ENCODE measurements at regions not wholly inside any gene's neighbourhood (a gene's known extent, or its start where the extent isn't known, plus 50 kb on each side); places are given as distances from the start of the nearest gene placed in this dataset.

GRCh38 chr4:62549601-62550000 is 1349.5 kb downstream of the ADGRL3 start:
- no peaks in the 10 kb centered on the region for H3K9me3 ChIP-seq (ENCODE audit: control insufficient read depth, low read depth, low read length)
- no peaks in the 10 kb centered on the region for H3K36me3 ChIP-seq (ENCODE audit: control insufficient read depth in 2 of 2, extremely low read depth in 1 of 2, insufficient read depth in 2 of 2, low read length in 2 of 2)
- H3K4me2 ChIP-seq (ENCODE audit: control insufficient read depth, extremely low read depth, insufficient read depth, low read depth, low read length) = no peak overlapping the region
- H3K4me1 ChIP-seq (ENCODE audit: control insufficient read depth, extremely low read depth, insufficient read depth, low read length) = no peaks in the 10 kb centered on the region
- FAIRE-seq (no peak), DNase-seq (ENCODE audit: low read depth, low spot score) (no peak)
- H4K20me1 ChIP-seq (ENCODE audit: control insufficient read depth, extremely low read depth, insufficient read depth, low read length) = no peaks in the 10 kb centered on the region
- no peaks in the 10 kb centered on the region for H3K79me2 ChIP-seq (ENCODE audit: control insufficient read depth, insufficient read depth, low read length)
- H3K9me1 ChIP-seq (ENCODE audit: control insufficient read depth, extremely low read depth, insufficient read depth, low read length) = no peaks in the 10 kb centered on the region
- no peak overlapping the region for H3K4me3 ChIP-seq (ENCODE audit: control insufficient read depth in 2 of 3, extremely low read depth in 1 of 3, insufficient read depth in 2 of 3, low read depth in 1 of 3, low read length in 3 of 3)
- TF ChIP-seq CTCF (optimal IDR thresholded peaks at IDR 0.05 in 1 of 3, IDR thresholded peaks at IDR 0.05 in 1 of 3, conservative IDR thresholded peaks at IDR 0.05 in 1 of 3; ENCODE audit: extremely low read depth in 1 of 3, insufficient read depth in 2 of 3, low read length in 3 of 3) (no peak), EZH2 (IDR thresholded peaks at IDR 0.05; ENCODE audit: low read length) (no peak)
- H2AFZ ChIP-seq (ENCODE audit: control insufficient read depth, low read length) = no peak overlapping the region
- H3K9ac ChIP-seq (ENCODE audit: control insufficient read depth, extremely low read depth, insufficient read depth, low read length) = no peak overlapping the region
- dilution Hi-C loops (cut with MboI; ENCODE audit: extremely low pct_ligation_motif_present, low sequenced_read_pairs) = no loop called here
- H3K27me3 ChIP-seq (ENCODE audit: control insufficient read depth, extremely low read depth, insufficient read depth, low read length) = no peaks in the 10 kb centered on the region
- no peak overlapping the region for H3K27ac ChIP-seq (ENCODE audit: control insufficient read depth, insufficient read depth, low read length)

- H3K9me1 ChIP-seq (ENCODE audit: control insufficient read depth, extremely low read depth, insufficient read depth, low read length) = no peaks in the 10 kb centered on the region
- no peak overlapping the region for H2AFZ ChIP-seq (ENCODE audit: control insufficient read depth, low read length)
Observed at GRCh38 chr4:62548765-62549164, 1348.6 kb downstream of the ADGRL3 start.

More at GRCh38 chr4:62548765-62549164, 1348.6 kb downstream of the ADGRL3 start:
- H3K9ac ChIP-seq (ENCODE audit: control insufficient read depth, extremely low read depth, insufficient read depth, low read length) = no peak overlapping the region
- no peaks in the 10 kb centered on the region for H3K79me2 ChIP-seq (ENCODE audit: control insufficient read depth, insufficient read depth, low read length)
- H3K4me1 ChIP-seq (ENCODE audit: control insufficient read depth, extremely low read depth, insufficient read depth, low read length) = no peaks in the 10 kb centered on the region
- TF ChIP-seq EZH2 (IDR thresholded peaks at IDR 0.05; ENCODE audit: low read length) = no peak
- no peak for TF ChIP-seq CTCF (optimal IDR thresholded peaks at IDR 0.05 in 1 of 3, IDR thresholded peaks at IDR 0.05 in 1 of 3, conservative IDR thresholded peaks at IDR 0.05 in 1 of 3; ENCODE audit: extremely low read depth in 1 of 3, insufficient read depth in 2 of 3, low read length in 3 of 3)
- H4K20me1 ChIP-seq (ENCODE audit: control insufficient read depth, extremely low read depth, insufficient read depth, low read length) = no peaks in the 10 kb centered on the region
- no peak for DNase-seq (ENCODE audit: low read depth, low spot score)
- no peak overlapping the region for H3K4me2 ChIP-seq (ENCODE audit: control insufficient read depth, extremely low read depth, insufficient read depth, low read depth, low read length)
- FAIRE-seq = no peak
- H3K4me3 ChIP-seq (ENCODE audit: control insufficient read depth in 2 of 3, extremely low read depth in 1 of 3, insufficient read depth in 2 of 3, low read depth in 1 of 3, low read length in 3 of 3) = no peak overlapping the region
- dilution Hi-C loops (cut with MboI; ENCODE audit: extremely low pct_ligation_motif_present, low sequenced_read_pairs) = no loop called here
- no peaks in the 10 kb centered on the region for H3K27me3 ChIP-seq (ENCODE audit: control insufficient read depth, extremely low read depth, insufficient read depth, low read length)
- H3K36me3 ChIP-seq (ENCODE audit: control insufficient read depth in 2 of 2, extremely low read depth in 1 of 2, insufficient read depth in 2 of 2, low read length in 2 of 2) = no peaks in the 10 kb centered on the region
- H3K9me3 ChIP-seq (ENCODE audit: control insufficient read depth, low read depth, low read length) = no peaks in the 10 kb centered on the region
- H3K27ac ChIP-seq (ENCODE audit: control insufficient read depth, insufficient read depth, low read length) = no peak overlapping the region

Measured in keratinocyte (primary cell).